Lower lobe of right lung (tissue), 2 donors: ENCODE measurements at regions not wholly inside any gene's neighbourhood (a gene's known extent, or its start where the extent isn't known, plus 50 kb on each side); places are given as distances from the start of the nearest gene placed in this dataset.
A peak's percentile ranks its signal among the peaks of the same experiment; 100 is the strongest.

Source experiments
- ATAC-seq, 2 donors: fragments of 200-7000 bp; cut with Tn5 transposase; one replicate each; pipeline ENCODE4 v1.9.1; 2020 to 2022; ENCODE audit warnings: mild to moderate bottlenecking in 2 of 2, moderate library complexity in 2 of 2
- DNase-seq: peaks from one replicate; pipeline ENCODE4 v3.0.0-alpha.2; 2020
- H3K27ac ChIP-seq: fragments of 200-600 bp; one replicate; pipeline ENCODE4 v1.8.0; 2022
- H3K27me3 ChIP-seq: fragments of 200-600 bp; one replicate; pipeline ENCODE4 v1.8.0; 2022; ENCODE audit warnings: low read depth
- H3K36me3 ChIP-seq: fragments of 200-600 bp; one replicate; pipeline ENCODE4 v1.8.0; 2022; ENCODE audit warnings: mild to moderate bottlenecking
- H3K4me1 ChIP-seq: fragments of 200-600 bp; one replicate; pipeline ENCODE4 v1.8.0; 2022
- H3K4me3 ChIP-seq: fragments of 200-600 bp; one replicate; pipeline ENCODE4 v1.8.0; 2022; ENCODE audit warnings: mild to moderate bottlenecking
- H3K9me3 ChIP-seq: fragments of 200-600 bp; one replicate; pipeline ENCODE4 v1.8.0; 2022
- CTCF ChIP-seq: fragments of 200-600 bp; IDR thresholded peaks from one replicate; pipeline ENCODE4 v1.8.0; 2022; ENCODE audit warnings: antibody characterized with exemption, mild to moderate bottlenecking
- intact Hi-C: fragments of 100-400 bp; cut with DNase I; formaldehyde crosslinking; loops from one replicate; pipeline ENCODE4 v1.11.0; 2022
- donor health status: DM: no; HTN: yes; CAD: no; lungs with severe emphysema.

DNA sequence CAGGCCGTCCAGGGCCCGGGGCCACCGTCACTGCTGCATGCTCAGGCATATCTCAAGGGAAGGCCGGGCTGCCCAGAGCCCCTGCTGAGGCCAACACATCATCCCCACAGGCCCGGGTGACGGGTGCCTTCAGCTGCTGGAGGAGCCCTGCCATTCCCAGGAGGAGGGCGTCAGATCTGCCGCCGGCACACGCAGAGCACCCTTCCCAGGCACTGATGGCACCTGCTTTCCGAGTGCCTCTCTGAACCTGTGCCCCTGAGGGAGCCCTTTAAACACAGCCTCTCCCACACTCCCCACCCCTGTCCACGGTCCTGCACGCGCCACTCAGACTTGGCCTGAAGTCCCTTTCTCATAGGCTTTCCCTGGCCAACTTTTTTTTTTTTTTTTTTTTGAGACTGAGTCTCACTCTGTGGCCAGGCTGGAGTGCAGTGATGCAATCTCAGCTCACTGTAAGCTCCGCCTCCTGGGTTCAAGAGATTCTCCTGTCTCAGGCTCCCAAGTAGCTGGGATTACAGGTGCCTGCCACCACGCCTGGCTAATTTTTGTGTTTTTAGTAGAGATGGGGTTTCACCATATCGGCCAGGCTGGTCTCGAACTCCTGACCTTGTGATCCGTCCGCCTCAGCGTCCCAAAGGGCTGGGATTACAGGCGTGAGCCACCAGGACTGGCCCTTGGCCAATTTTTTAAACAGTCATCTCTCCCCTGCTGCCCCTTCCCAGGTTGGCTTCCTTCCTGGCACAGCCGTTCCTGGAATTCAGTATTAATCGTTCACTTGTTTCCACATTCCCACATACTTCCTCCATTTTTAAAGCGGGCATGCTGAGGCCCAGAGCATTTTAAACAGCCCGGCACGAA, 211.7 kb downstream of the NDUFA10 start:
- H3K36me3 ChIP-seq = no peaks in the 10 kb centered on the region
- peak overlapping the region; percentile 84 for H3K27ac ChIP-seq
- no peak for TF ChIP-seq CTCF
- no peaks in the 10 kb centered on the region for H3K27me3 ChIP-seq
- intact Hi-C loops = no loop called here
- H3K4me1 ChIP-seq = peaks cover 34% of the 10 kb centered on the region
- ATAC-seq (peak; percentile 20 to 43), DNase-seq (peak; percentile 46)
- H3K9me3 ChIP-seq = no peaks in the 10 kb centered on the region
- no peak overlapping the region for H3K4me3 ChIP-seq

- DNase-seq = no peak
- Histone ChIP-seq H3K27me3 (no peaks in the 10 kb centered on the region), H3K4me1 (peaks cover 34% of the 10 kb centered on the region), H3K36me3 (no peaks in the 10 kb centered on the region), H3K27ac (no peak overlapping the region), H3K9me3 (no peaks in the 10 kb centered on the region), H3K4me3 (no peak overlapping the region)
- no peak for TF ChIP-seq CTCF
- ATAC-seq = no peak
- intact Hi-C loops = no loop called here
Observed at GRCh38 chr2:239811806-239812560, 213.2 kb downstream of the NDUFA10 start.

DNA sequence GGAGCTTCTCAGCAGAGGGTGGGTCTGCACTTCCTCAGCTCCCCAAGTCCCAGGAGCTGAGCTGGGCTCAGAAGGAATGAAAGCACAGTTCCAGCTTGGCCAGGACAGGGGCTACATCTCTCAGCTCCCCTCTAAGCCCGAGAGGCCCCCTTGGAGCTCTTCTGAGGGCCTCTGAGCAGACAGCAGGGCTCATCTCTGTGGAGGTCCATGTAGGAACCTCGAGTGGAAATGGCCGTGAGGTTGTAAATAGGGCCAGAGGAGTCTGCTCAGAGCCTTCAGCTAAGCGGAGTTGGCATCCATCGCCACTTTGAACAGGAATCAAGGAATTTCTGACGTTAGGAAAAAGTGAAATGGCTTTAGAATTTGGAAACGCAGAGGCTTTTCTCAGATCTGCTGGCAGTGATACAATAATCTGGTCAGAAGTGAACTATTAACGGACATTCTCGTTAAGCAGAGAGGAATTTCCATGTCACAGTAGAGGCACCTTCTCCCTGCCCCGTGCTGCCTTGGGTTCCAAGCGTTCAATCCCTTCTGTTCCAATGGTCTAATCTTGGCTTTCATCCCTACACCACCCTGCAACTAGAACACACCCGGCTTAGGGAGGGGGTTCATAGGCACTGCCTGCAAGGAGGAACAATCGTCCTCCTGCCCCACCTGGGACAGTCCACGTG, 213.9 kb downstream of the NDUFA10 start:
- Histone ChIP-seq H3K9me3 (no peaks in the 10 kb centered on the region), H3K4me3 (no peak overlapping the region), H3K36me3 (no peaks in the 10 kb centered on the region), H3K27me3 (no peaks in the 10 kb centered on the region), H3K27ac (no peak overlapping the region), H3K4me1 (peaks cover 34% of the 10 kb centered on the region)
- intact Hi-C loops = no loop called here
- DNase-seq = no peak
- TF ChIP-seq CTCF = no peak
- no peak for ATAC-seq

DNA sequence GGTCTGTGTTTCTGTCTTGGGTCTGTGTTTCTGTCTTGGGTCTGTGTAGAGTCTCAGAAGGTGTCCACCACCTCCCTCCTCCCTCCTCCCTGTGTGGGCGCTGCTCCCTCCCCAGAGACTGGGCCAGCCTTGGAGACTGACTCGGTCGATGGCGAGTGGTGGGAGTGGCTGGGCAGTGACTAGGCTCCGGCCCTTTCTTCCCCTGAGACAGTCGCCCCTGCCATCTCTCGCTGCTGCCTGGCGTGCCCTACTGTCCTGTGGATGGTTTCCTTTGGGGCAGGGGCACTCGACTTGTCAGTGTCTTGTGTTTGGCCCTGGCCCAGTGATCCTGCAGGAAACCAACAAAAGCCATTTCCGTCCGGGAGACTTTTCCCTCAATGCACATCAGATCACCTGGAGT, 215.8 kb downstream of the NDUFA10 start:
- Histone ChIP-seq H3K36me3 (no peaks in the 10 kb centered on the region), H3K27me3 (no peaks in the 10 kb centered on the region), H3K27ac (no peak overlapping the region), H3K4me1 (peaks cover 22% of the 10 kb centered on the region), H3K4me3 (no peak overlapping the region), H3K9me3 (no peaks in the 10 kb centered on the region)
- ATAC-seq (no peak), DNase-seq (no peak)
- intact Hi-C loops = no loop called here
- TF ChIP-seq CTCF = no peak

DNA sequence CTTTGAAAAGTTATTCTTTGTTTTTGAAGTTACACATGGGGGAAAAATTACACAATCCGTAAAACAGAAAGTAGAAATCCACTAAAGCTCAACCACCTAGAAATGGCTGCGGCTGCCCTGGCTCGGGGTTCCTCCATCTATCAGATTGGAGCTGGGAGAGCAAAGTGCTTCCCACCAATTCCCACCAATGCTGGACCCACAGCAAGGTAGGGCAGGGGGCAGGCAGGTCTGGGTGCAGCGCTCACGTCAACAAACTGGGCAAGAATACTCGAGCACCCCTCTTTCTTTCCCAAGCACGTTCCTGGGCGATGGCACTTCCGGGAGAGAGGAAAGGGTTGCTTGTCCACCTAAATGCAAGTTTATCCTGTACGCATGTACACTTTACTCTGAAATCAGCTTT, 217.6 kb downstream of the NDUFA10 start:
- Histone ChIP-seq H3K27me3 (no peaks in the 10 kb centered on the region), H3K27ac (no peak overlapping the region), H3K9me3 (no peaks in the 10 kb centered on the region), H3K36me3 (no peaks in the 10 kb centered on the region), H3K4me1 (peaks cover 8% of the 10 kb centered on the region), H3K4me3 (no peak overlapping the region)
- no peak for TF ChIP-seq CTCF
- intact Hi-C loops = no loop called here
- ATAC-seq (no peak), DNase-seq (no peak)
